GM21390 (cell line): ENCODE measurements at regions not wholly inside any gene's neighbourhood (a gene's known extent, or its start where the extent isn't known, plus 50 kb on each side); places are given as distances from the start of the nearest gene placed in this dataset.
"Not testable (repeated sequence)": the region's sequence is repeated elsewhere in the genome, so short reads cannot be mapped to it uniquely, and the experiment has no call there.

Experiments
- ATAC-seq: cut with Tn5 transposase; IDR thresholded peaks from one replicate; pipeline ENCODE4 v1.9.1; 2021; ENCODE audit not compliant: unreplicated experiment

DNA sequence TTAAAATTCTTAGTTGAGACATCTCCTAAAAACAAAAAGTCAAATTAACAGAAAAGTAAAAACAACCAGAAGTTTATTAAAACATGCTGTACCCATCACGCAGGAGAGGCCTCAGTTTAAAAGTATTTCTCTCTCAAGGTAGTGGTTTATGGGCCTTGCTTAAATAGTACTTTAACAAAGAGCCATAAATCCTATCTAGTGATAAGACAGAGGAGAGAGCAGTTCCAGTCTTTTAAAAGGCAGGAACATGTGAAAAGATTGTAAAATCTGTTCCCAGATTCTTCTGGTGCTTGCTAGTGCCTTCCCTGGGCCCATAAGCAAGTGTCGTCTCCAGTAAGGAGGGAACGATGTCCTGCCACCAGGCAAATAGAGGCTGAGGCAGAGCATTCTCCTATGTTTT, 476.3 kb upstream of the ADGRL3 start:
- ATAC-seq, result no peak

DNA sequence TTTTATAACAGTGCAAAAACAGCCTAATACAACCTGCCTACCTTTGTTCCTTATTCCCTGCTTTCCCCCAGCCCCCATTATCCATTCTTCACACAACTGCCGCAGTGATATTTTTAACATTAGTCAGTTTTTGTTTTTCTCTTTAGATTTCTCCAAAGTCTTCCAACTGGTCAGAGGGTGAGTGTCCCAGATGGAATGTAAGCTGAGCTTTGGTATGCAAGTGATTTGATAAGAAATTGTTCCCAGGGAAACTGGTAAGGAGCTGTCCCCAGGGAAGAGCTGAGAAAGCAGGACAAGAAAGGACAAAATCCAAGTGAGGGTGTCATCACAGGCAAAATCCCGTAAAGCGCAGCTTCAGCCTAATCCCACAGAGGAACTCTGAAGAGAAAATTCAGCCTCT, 475.5 kb upstream of the ADGRL3 start:
- ATAC-seq, result no peak

DNA sequence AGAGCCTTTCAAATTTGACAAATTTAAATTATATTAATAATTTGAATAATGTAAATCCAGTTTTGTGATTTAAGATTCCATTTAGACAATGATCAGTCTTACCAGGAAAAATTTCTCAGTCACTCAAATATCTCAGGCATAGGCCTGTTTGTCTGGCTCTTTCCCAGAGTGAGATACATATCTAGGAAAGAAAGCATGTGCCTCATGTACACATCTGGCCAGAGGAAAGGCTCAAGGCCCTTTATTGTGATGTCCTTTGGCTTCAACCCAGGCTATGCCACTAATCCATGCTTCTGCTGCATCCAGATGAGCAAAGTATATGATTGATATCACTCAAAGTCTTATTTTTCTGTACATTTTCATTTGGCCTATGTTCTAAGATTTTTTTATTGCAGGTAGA, 473.3 kb upstream of the ADGRL3 start:
- ATAC-seq, result no peak

DNA sequence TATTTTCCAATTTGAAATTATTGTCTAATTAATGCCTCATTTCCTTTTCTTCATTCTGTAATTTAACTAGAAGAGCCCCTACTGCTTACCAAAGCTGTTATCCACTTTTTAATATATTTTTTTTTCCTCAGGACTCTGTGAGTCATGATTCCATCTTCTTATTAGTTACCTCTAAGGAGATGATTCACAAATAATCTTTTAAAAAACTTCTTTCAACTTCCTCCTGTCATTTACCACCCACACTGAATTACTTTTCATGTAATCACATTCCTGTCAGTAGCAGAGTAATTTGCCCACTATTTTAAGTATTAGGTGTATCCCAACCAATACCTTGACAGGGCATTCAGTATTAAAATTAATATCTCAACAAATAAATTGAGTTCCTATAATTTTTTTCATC, 470.9 kb upstream of the ADGRL3 start:
- ATAC-seq, result no peak

DNA sequence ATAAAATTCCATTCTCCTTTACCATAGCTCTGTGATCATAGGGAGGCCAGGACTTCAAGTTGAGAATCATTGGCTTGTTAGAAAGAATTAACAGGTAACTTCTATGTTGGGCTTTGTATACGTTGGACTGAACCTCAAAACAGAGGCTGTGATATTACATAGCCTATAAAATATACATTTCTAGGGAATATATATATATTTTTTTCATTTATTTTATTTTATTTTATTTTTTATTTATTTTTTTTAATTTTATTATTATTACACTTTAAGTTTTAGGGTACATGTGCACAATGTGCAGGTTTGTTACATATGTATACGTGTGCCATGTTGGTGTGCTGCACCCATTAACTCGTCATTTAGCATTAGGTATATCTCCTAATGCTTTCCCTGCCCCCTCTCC, 470.4 kb upstream of the ADGRL3 start:
- not testable (repeated sequence) for ATAC-seq

DNA sequence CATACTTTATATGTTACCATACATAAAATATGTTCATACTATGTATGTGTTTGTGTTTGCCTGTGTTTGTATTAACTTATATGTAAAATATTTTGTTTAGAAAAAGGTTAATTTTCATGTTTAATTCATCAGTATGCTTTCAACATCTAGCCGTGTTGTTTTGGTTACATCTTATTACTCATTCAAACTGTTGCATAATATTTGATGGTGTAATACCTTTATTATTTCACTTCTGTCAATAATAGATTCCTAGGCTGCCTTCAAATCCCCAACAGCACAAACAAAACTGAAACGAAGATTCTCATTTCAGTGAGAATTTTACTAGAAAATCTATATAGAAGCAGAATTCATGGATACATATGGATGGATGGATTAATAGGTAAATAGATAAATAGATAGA, 462.3 kb upstream of the ADGRL3 start:
- no peak for ATAC-seq

DNA sequence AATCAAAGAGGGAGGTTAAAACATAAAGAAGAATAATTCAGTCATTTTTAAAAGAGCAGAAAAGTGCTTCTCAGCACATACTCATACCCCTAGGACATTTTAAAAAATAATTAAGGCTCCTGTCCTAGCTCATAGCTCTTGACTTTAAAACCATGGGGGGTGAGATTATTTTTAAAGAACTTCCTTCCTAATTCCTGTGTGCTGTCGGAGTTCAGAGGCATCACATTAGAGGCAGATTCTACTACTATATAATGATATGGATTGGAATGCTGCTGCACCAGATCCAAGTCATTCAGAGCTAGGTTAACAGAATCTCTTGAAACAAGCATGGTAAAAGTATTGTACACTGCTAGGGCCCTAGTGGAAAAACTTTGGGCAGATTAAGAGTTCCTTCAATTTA, 456.5 kb upstream of the ADGRL3 start:
- ATAC-seq, result no peak

DNA sequence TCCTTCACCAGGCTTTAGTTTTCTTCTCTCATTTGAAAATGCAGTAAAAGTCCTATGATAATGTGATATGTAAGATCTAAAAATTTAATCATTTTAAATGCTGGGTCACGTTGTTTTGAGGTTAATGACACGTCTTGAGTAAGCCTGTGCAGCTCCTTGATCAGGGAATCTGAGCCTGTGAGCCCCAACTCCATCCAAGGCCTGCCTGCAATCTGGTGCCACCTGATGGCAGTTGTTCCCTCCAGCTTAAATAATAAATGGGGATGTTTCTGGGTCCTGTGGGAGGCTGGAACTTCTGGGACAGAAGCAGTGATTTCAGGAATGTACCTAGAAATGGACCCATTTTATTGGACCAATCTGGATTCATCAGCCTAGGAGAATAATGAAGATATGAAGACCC, 455.4 kb upstream of the ADGRL3 start:
- no peak for ATAC-seq

DNA sequence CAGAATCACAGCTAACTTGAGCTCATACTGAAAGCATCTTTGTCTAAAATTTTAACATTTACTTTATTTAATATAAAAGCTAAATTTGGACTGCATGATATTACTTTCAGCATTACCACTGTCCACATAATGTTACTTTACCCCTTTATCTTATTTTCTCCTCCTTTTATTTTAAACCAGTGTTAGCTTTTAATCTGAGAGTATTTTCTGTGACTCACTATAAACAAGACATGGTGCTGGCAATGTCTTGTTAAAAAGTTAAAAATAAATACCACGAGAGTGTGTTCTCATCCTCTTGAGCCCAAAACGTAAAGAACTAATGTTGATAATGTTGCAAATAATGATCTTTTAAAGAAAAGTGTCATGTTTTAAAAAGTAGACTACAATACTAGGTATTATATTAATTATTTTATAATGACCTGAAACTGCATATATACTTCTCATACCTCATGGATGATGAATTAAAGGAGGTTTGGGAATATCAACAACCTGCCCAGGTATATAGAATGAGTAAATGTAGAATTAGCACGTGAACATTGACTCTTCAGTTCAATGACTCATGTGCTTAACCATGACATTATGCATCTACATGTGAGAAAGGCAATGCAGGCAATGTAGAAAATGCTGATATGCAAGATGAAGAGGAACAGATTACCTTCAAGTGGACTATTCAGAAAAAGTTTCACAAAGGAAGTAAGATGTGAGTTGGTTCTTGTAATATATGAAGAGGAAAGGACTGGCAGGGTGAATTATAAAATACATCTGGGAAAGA, 454.1 kb upstream of the ADGRL3 start:
- ATAC-seq, result no peak

DNA sequence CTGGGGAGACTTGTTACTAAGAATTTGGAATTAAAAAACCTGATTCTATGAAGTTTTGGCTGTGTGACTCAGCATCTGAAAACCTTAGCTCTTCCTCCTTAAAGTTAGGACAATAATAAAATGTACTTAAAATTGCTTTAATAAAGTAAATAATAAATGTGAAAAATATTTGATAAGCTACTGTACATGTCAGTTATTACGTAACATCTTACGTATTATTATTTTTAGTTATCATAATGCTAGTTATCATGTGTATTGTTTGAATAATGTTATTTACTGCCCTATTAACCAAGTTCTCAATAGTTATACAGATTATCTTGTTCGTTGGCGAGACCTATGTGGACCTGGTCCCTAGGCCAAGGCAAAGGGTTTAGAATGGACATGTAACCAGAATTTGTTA, 449.2 kb upstream of the ADGRL3 start:
- ATAC-seq, result no peak

DNA sequence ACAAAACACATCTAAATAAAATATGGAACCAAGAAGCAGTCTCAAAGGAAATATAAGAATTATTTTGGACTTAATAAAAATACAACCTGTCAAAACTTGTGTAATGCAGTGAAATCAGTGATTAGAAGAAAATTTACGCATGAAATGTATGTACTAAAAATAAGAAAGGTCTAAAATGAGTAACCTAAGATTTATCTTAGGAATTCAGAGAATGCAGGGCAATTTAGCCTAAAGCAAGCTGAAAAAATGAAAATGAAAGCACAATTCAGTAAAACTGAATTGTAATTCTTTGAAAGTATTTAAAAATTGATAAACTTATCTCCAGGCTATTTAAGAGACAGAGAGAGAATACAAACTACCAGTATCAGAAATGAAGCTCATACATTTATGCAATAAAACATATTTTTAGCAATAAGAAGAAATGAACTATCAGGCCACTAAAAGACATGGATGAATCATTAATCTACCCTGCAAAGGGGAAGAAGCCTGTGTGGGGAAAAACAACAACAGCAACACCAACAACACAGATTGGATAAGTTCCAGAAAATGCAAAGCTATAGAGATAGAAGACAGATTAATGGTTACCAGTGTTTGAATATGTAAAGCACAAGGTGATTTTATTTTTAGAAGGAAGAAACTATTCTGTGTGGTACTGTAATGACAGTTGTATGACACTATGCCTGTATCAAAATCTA, 442.0 kb upstream of the ADGRL3 start:
- no peak for ATAC-seq

DNA sequence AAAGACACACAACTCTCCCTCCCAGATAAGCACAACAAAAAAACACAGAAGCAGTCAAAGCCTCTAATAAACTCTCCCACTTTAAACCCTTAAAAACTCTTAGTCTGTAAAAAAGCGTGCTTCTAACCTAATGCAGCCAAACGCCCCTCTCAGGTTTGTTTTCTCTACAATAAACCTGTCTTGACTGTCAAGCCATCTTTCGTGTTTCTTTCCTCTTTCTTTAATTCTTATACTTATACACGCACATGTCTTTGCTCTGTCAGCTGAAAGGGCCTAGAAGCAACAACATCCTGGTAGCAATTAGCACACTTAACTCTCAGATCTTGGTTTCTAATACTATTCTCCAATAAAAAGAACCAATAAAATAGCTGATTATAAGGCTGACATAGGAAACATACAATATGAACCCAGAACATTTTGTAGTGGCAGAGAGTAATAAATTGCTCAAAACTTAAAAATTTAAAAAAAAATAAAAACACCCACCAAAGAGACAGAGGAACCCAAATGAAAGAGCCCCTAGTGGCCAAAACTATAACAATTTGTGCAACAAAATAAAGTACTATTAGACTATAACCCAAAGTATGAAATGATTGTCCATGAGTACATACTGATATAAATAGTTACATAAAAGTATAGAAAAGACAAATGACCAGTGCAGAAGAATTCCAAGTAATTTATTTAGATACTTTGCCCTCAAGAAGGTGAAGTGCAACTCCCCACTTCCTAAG, 440.4 kb upstream of the ADGRL3 start:
- no peak for ATAC-seq

DNA sequence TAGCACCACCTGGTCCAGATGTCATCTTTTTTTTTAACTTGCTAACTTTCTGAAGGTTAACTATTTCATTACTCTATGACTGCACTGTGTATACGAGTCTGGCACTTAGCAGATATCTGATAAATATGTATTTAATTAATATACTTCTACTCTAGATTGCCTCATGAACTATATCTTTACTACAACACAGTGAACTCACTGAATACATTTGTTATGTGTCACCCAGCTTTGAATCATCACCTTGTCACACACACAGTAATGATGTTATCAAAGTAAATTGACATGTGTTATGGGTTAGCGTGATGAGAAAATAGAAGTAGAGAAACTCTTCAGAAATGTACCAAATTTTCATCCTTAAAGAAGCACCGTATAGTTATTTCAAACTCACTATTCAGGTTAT, 419.3 kb upstream of the ADGRL3 start:
- no peak for ATAC-seq

DNA sequence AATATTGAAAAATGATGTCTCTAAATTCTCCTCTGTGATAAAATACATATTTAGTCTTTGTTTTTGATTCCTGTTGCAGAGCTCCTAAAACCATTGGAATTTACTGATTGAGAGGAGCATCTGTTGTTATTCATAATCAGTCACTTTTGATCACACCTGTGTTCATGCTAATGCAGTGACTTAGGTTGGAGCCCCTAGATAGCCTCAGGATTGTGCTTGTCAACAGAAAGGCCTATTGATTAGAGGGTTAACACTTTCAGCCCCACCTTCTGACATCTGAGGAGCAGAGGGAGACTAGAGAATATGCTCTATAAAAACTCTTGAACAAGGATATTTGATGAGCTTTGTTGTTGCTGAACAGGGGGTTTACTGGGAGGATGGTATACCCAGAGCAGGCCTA, 409.5 kb upstream of the ADGRL3 start:
- ATAC-seq, result no peak

DNA sequence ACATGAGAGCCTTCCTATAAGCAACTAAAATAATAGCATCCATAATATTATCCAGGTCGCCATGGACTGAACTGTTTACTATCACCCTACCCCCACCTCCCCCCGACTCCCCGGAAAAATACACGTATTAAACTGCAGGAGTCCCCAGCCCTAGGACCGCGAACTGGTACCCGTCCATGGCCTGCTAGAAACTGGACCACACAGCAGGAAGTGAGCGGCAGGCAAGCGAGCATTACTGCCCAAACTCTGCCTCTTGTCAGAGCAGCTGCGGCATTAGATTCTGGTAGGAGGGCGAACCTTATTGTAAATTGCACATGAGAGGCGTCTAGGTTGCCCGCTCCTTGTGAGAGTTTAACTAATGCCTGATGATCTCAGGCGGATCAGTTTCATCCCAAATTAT, 405.8 kb upstream of the ADGRL3 start:
- no peak for ATAC-seq

DNA sequence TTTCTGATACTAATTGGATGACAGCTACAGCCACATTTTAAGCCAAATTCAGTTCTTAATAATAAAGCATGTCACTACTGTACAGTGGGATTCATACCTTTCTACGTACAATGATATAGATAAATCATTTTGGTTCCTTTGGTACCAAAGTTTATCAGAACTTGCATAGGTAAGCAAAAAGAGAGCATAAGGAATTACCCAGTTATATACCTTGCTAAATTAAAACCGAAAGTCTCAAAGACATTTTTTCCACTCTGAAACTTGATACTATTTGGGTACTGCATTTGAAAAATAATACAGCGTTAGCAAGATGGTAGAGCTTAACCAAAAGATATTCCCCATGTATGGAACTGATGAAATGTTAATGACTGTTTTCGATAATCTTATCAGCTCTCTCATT, 400.9 kb upstream of the ADGRL3 start:
- ATAC-seq, result no peak

DNA sequence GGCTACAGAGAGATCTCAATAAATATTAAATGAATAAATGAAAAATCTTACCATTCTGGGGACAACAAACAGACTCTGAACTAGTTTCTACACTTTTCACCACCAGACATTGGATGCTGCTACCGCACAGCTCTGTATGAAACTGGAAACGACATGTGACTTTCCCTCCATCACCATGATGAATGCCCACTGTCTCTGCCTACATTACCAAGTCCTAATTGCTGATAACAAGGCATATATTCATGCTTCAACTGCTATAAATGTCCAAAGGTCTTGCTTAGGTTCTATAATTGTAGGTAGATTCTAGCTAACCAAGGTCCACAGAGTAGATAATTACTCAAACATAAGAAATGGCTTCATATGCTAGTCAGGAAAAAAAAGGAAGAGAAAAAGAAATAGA, 399.4 kb upstream of the ADGRL3 start:
- no peak for ATAC-seq

DNA sequence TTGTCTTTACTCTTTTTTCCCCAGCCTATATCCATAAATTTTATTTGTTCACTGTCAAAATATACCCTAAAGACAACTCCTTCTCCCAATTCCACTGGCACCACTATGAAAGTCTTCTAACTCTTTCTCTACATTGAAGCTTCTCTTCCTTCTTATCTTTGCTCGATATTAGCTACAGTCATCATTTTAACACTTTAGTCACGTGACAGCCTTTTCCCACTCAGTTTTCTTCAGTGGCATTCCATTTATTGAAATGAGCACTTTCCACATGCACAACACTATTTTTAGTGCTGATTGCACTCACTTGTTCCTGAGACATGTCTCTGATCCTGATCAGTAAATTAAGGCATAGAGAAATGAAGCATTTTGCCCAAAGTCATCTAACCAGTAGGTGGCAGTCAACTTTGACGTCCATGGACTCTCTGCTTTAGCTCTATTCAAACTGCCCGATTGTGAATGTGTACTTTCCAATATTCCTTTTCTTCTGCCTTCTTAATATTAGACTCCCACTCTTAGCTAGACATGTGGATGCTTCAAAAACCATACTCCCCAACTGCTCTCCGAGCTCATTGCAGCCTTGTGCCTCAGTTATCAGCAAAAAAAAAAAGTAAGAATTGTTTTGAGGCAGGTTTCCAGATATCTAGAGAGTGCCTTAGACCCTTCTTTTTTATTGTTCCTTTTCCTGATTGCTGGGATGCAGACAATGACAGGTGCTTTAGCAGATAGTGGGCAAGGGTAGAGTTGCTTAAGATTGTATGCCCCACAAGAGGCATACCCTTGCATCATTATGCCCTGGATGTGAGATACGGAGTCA, 394.4 kb upstream of the ADGRL3 start:
- ATAC-seq, result peak; percentile 57

DNA sequence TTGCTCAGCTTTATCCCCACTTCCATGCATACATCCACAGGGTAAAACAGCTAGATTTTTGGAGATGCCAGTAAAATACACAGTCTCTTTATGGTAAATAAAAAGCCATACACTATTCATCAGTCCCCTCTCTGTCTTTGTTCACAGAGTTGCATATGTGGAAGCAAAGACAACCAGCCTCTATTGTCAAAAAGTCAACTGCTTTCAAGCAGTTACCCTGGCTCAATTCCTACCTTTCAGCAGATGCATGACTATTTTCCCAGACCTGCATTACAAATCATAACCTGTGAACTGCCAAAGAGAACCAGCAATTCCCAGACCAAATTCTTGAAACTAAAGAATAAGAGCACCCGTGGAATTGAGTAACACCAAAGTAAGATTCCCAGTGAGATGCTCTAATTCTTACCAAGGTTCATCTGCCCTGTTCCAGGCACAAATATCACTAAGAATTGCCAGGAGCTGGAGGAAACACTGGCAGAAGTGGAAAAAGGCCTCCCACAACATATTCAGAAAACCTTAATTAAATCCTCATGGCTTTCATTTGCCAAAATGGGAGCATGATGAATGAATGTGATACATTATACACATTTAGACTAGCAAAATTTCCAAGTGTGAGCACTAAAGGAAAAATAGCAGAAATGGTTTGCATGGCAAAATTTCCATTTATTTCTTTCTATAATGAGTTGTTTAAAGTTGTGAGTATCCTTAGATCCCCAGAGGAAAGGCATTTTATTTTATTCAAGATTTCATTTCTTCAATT, 391.2 kb upstream of the ADGRL3 start:
- ATAC-seq, result no peak

DNA sequence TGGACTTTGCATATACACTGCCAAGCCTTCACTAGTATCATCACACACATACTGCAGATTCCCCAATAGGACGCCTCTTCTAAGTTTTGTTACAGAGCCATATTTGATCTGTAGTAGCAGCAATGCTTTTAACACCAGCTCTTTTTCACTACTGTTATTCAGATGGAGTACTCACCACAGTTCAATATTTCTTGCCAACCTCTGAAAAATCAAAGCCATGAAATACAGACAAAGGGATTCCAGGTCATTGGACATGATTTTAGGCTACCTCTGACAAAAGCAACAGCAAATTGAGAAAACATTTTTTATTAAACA, 390.7 kb upstream of the ADGRL3 start:
- ATAC-seq, result no peak

DNA sequence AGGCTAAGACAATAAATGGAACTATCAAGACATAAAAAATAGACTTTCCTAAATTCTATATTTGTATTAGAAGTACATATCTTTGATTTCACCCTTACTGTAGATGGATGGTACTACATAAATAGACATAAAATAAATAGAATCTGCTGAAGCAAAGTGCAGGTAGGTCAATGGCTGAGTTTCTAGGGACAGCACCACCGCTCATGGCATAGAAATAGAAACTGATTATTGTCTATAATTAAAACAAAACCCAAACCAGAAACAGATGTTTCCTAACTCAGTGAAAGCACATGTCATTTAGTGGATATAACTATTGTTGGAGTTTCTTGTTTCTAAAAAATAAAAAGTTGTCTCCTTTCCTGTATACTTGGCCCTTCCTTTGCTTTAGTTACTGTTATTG, 387.3 kb upstream of the ADGRL3 start:
- ATAC-seq, result no peak
